Skin epidermis (tissue), 12 donors: ENCODE measurements at regions not wholly inside any gene's neighbourhood (a gene's known extent, or its start where the extent isn't known, plus 50 kb on each side); places are given as distances from the start of the nearest gene placed in this dataset.

Source experiments
- H3K27ac ChIP-seq, 21 experiments: fragments of 200-600 bp; sonication (generic) in 11 of 21; one replicate each; pipeline ENCODE4 v1.5.0; 2020; ENCODE audit warnings: mild to moderate bottlenecking in 3 of 21, inconsistent platforms in 2 of 21, moderate library complexity in 2 of 21
- H3K4me3 ChIP-seq, 7 experiments: fragments of 200-600 bp; sonication (generic) in 2 of 7; one replicate each; pipeline ENCODE4 v1.5.0; 2020; ENCODE audit warnings: inconsistent platforms in 2 of 7, mild to moderate bottlenecking in 2 of 7, moderate library complexity in 1 of 7

DNA sequence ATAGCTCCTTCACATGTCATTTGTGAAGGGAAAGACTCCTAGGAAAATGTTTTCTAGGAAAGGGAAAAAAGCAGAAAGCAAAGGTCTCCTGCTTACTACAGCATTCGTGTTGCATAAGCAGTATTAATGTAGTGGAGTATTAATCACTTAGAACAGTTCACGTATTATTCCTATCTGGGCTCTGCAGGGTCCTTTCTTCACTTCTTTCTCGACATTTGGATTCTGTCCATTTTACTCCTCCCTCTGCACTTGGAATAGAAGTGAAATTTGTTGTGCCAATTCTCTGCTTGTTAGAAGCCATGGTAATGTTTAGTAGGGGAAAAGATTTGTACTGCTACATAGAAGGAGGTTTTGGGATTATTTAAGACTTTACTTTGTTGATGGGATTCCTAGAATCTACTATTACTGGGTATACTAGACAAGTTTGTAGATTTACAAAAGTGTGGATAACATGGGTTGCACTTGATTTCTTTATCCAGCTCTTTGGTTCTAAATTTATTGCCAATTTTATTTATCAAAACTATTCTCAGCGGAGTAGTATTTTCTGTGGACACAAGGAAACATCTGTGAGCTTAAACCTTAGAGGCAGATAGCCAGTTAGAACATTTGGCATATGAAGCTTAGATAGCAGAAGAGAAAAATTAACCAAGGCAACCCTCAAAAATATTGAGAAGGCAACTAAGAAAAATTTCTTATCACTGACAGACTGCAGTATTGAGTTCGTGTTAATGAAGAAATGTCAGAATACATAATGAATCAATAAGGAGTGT lies 108.4 kb upstream of the ESR1 start:
- Histone ChIP-seq H3K27ac (peak overlapping the region in 1 of 21 experiments; percentile 6), H3K4me3 (no peak overlapping the region)

GRCh38 chr6:151699719-151700118 lies 107.8 kb upstream of the ESR1 start:
- Histone ChIP-seq H3K27ac (no peak overlapping the region), H3K4me3 (no peak overlapping the region)

GRCh38 chr6:151701911-151702562 lies 105.4 kb upstream of the ESR1 start:
- no peak overlapping the region for H3K4me3 ChIP-seq
- peak overlapping the region in 2 of 21 experiments; percentile 12 to 45 for H3K27ac ChIP-seq

DNA sequence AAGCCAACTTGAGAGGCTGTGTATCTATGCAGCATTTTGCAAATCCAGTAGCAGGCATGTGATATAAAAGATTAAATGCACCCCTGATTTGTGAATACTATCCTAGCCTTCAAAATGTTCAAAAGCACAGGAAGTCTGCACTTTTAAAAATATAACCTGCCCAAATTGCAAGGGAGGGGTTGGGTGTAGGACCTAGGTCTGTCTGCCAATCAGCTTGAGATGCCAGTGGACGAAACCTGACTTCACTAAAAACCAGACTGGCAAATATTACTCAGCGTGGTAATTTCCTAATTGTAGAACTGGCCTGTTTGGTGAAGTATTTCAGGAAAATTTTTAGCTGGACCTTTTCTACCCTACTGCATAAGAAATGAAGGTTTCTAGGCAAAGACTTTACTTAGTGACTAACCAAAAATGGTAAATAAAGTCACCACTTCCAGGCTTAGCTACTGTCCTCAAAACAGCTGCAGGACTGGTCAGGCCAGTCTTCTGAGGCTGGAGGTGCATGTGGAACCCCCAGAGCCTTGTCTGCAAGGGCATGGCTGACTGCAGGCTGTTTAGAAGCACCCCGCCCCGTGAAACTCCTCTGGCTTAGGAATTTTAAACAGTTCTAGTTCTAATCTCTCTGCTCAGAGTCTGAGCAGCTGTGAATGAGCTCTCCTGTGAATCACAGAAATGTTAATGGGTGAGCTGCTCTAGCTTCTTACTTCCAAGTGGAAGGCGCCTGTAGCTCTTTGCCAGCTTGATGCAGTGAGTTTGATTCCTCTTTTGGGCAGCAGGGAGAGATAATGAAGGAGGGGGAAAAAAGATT lies 104.4 kb upstream of the ESR1 start:
- peak overlapping the region in 4 of 21 experiments; percentile 14 to 51 (median 44) for H3K27ac ChIP-seq
- no peak overlapping the region for H3K4me3 ChIP-seq

DNA sequence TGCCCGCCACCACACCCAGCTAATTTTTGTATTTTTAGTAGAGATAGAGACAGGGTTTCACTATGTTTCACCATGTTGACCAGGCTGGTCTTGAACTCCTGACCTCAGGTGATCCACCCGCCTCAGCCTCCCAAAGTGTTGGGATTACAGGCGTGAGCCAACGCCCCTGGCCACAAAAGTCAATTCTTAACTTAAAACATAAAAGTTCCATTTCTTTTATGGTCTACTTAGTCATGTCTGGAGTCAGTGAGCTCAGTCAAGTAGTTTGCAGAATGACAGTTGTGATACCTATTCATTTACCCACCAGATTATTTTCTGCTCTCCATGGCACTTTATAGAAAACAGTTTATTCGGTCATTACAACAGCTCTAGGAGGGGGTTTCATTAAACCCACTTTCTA lies 103.1 kb upstream of the ESR1 start:
- H3K27ac ChIP-seq = no peak overlapping the region
- no peak overlapping the region for H3K4me3 ChIP-seq

GRCh38 chr6:151705993-151706733 lies 101.3 kb upstream of the ESR1 start:
- no peak overlapping the region for H3K4me3 ChIP-seq

GRCh38 chr6:151709329-151709728 lies 98.2 kb upstream of the ESR1 start:
- no peak overlapping the region for H3K4me3 ChIP-seq
- no peak overlapping the region for H3K27ac ChIP-seq

More at GRCh38 chr6:151705993-151706733, 101.3 kb upstream of the ESR1 start:
- H3K27ac ChIP-seq = no peak overlapping the region

- Histone ChIP-seq H3K4me3 (no peak overlapping the region), H3K27ac (no peak overlapping the region)
These were observed 91.0 kb upstream of the ESR1 start for GRCh38 chr6:151716526-151716932.

GRCh38 chr6:151719070-151719469 lies 88.4 kb upstream of the ESR1 start:
- no peak overlapping the region for H3K27ac ChIP-seq
- H3K4me3 ChIP-seq = no peak overlapping the region

DNA sequence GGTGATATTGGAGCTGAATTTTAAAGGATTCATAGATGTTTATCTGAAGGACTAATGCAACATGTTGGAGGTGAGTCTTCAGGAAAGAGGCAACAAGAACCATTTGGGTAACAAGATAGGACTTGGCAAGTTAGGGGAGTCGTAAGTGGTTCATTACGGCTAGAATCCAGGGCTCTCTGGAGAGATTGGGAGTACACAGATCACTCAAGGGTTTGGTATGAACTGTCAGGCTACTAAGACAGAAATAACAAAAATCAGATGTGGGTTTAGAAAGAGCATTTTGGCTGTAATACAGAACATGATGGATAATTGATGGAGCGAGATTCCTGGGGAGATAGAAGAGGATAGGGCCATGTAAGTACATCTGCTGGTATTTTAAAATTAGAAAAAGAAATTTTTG lies 86.3 kb upstream of the ESR1 start:
- H3K4me3 ChIP-seq = no peak overlapping the region
- peak overlapping the region in 1 of 21 experiments; percentile 43 for H3K27ac ChIP-seq

- Histone ChIP-seq H3K4me3 (no peak overlapping the region), H3K27ac (peak overlapping the region in 1 of 21 experiments; percentile 43)
These were observed 85.8 kb upstream of the ESR1 start for GRCh38 chr6:151721671-151722070.

DNA sequence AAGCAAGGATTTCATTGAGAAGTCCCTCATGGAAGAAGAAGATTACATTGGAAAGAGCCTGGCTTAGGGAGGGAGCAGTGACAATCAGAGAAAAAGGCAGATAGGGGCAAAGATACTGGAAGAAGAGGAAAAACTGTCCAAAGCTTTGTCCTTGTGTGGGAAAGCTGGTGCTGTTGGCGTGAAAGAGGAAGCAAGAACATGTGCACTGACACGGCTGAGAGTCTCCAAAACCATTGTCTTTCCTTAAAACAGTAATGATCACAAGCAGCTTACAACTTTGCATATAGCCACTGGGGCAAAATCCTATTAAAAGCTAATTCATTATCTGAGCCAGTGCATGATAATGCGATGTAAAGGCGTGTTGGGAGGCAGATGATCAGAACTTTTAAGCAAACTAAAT lies 85.1 kb upstream of the ESR1 start:
- no peak overlapping the region for H3K27ac ChIP-seq
- H3K4me3 ChIP-seq = no peak overlapping the region

DNA sequence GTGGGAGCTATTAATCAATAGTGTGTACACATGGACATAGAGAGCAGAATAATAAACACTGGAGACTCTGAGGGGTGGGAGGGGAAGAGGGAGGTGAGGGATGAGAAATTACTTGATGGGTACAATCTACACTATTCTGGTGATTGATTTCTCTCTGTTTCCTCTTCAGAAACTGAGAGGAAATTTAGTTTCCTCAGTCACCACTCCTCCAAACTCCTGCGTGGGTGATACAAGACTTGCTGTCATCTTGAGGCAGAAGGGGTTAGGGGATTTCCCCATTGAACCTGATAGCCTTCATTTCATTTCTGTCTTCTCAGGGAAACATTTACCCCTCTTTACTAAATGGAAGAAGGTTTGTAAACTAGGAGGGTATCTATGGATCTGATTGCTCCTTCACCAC lies 84.3 kb upstream of the ESR1 start:
- no peak overlapping the region for H3K4me3 ChIP-seq
- H3K27ac ChIP-seq = no peak overlapping the region

- H3K27ac ChIP-seq = no peak overlapping the region
These were observed 77.5 kb upstream of the ESR1 start for GRCh38 chr6:151729829-151730495.

GRCh38 chr6:151730496-151730870 lies 77.0 kb upstream of the ESR1 start:
- H3K27ac ChIP-seq = no peak overlapping the region

More at GRCh38 chr6:151729829-151730495, 77.5 kb upstream of the ESR1 start:
- no peak overlapping the region for H3K4me3 ChIP-seq

GRCh38 chr6:151731313-151731712 lies 76.2 kb upstream of the ESR1 start:
- Histone ChIP-seq H3K27ac (no peak overlapping the region), H3K4me3 (no peak overlapping the region)

More at GRCh38 chr6:151730496-151730870, 77.0 kb upstream of the ESR1 start:
- H3K4me3 ChIP-seq = no peak overlapping the region

DNA sequence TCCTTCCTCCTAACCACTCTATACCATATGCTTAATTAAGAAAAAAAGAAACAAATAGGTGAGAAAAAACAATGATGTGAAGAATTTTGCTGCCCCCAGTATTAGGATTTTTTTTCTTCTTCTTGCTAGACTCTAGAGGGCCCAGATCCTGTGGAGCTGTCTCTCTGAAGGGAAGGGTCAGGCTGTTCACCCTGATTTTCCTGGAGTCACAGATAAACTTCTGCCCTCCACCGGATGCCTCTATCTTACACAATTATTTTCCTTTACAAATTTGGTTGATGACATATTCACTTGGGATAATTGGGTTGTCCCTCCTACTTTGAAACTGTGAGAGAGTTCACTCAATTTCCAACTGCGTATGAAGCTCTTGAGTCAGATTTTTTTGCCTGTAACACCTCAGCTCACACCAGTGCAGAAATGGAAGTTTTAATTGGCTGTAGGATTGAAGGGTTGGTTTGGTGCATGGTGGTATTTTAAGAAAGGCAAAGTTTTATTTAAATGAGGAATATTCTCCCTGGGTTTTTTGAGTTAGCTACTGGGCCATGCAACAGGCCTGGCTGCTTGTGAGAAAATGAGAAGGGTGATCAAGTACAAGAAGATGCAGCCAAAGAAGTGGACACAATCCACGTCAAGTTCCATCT lies 73.7 kb upstream of the ESR1 start:
- H3K4me3 ChIP-seq = no peak overlapping the region
- no peak overlapping the region for H3K27ac ChIP-seq

GRCh38 chr6:151738267-151738666 lies 69.2 kb upstream of the ESR1 start:
- no peak overlapping the region for H3K4me3 ChIP-seq
- no peak overlapping the region for H3K27ac ChIP-seq

DNA sequence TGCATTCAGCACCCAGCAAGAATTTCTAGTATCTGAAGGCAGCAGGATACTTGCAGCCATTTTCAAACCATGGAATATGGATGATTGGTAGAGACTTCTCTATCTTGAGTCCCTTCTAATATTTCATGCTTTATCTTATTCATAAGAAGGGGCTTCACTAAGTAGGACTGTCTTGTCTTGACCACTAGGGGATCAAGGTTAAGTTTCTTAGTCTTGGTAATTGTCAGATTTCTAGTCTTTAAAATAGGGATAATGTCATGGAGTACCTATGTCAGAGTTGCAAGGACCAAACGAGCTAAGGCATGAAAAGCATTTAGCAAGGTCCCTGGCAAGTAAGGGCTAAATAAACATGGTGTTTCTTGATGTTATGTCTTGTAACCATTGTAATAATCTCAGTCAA lies 68.5 kb upstream of the ESR1 start:
- H3K4me3 ChIP-seq = no peak overlapping the region

More for the DNA sequence above, 68.5 kb upstream of the ESR1 start:
- no peak overlapping the region for H3K27ac ChIP-seq
